ENCODE measurements at regions not wholly inside any gene's neighbourhood (a gene's known extent, or its start where the extent isn't known, plus 50 kb on each side); places are given as distances from the start of the nearest gene placed in this dataset.

DNA sequence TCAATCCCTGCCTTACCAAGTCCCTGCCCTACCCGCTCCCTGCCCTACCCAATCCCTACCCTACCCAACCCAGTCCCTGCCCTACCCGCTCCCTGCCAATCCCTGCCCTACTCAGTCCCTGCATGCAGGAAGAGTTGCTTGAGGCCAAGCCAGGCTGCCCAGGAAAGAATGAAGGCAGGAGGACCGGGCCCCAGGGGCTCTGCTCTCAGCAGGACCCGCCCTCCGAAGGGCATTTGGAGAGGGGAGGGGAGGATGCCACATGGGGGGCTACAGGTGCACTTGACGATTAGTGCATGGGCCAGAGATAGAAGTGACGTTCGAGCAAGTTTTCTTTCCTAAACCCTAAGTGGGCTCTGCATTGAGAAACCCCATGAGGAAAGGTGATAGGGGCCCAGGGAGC lies 581.2 kb downstream of the TBC1D22A start (continued):
- TF ChIP-seq ZNF747 (CRISPR knock-in tag; IDR thresholded peaks at IDR 0.05; ENCODE audit: borderline replicate concordance) (no peak), ZNF367 (CRISPR knock-in tag; IDR thresholded peaks at IDR 0.05; ENCODE audit: borderline replicate concordance) (no peak)
- TF ChIP-seq, protein P1, sequence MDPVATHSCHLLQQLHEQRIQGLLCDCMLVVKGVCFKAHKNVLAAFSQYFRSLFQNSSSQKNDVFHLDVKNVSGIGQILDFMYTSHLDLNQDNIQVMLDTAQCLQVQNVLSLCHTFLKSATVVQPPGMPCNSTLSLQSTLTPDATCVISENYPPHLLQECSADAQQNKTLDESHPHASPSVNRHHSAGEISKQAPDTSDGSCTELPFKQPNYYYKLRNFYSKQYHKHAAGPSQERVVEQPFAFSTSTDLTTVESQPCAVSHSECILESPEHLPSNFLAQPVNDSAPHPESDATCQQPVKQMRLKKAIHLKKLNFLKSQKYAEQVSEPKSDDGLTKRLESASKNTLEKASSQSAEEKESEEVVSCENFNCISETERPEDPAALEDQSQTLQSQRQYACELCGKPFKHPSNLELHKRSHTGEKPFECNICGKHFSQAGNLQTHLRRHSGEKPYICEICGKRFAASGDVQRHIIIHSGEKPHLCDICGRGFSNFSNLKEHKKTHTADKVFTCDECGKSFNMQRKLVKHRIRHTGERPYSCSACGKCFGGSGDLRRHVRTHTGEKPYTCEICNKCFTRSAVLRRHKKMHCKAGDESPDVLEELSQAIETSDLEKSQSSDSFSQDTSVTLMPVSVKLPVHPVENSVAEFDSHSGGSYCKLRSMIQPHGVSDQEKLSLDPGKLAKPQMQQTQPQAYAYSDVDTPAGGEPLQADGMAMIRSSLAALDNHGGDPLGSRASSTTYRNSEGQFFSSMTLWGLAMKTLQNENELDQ (CRISPR knock-in tag; IDR thresholded peaks at IDR 0.05; ENCODE audit: borderline replicate concordance): no peak

DNA sequence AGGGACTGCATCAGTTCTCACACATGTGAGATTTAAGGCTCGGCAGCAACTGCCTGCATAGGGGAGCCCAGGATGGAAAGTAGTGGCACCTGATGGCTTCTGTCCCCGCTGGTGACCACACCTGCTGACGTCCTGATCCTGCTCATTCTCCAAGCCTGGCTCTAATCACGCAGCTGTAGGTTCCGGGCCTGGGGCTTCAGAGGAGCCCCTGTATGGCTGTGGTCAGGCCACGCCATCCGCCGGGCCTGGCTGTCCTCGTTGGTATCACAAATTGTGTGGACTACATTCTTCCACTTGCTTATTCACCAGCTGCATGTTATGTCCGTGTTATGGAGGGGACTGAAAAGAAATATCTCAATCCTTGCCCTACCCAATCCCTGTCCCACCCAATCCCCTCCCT lies 580.0 kb downstream of the TBC1D22A start:
- intact Hi-C loops (cut with micrococcal nuclease; ENCODE audit: unreplicated experiment): no loop called here
- ChIA-PET CTCF (ENCODE audit: low intra/inter-chr PET ratio, low total read pairs) (no interaction called here), POLR2A (no interaction called here)
- Histone ChIP-seq H3K4me1 (ENCODE audit: insufficient read depth, low read length) (no peaks in the 10 kb centered on the region), H3K79me2 (ENCODE audit: insufficient read depth, low read length) (no peaks in the 10 kb centered on the region), H3K9me3 (ENCODE audit: low read length) (no peaks in the 10 kb centered on the region), H3K4me3 (replicated peaks in 1 of 3; ENCODE audit: insufficient read depth in 1 of 3, low read depth in 2 of 3, low read length in 3 of 3) (no peak overlapping the region), H3K9ac (ENCODE audit: insufficient read depth, low read depth, low read length) (no peak overlapping the region), H3K27ac (ENCODE audit: extremely low read length, insufficient read depth, low read length) (no peak overlapping the region), H3K36me3 (replicated peaks in 1 of 2; ENCODE audit: control insufficient read depth in 1 of 2, insufficient read depth in 2 of 2, low read length in 2 of 2) (no peaks in the 10 kb centered on the region), H2AFZ (ENCODE audit: low read length) (no peak overlapping the region), H3K27me3 (ENCODE audit: control insufficient read depth in 1 of 2, insufficient read depth in 2 of 2, low read length in 2 of 2) (peaks cover 1 to 17% of the 10 kb centered on the region in 2 experiments; a peak in 4 of 5 replicates), H4K20me1 (ENCODE audit: insufficient read depth, low read length) (no peaks in the 10 kb centered on the region), H3K4me2 (ENCODE audit: low read depth, low read length) (no peak overlapping the region)
- DNase-seq (ENCODE audit: low spot score): no peak
- FAIRE-seq: no peak
- 20% methylated on average over 2 of the region's 10 CpGs for WGBS (ENCODE audit: low lambda C conversion rate)
- in situ Hi-C loops (cut with HindIII; ENCODE audit: extremely low pct_ligation_motif_present, low pct_unique_long_range_greater_than_20kb): no loop called here
- BruUV-seq (replicated peaks): no TSS peak
- TF ChIP-seq, protein P2, sequence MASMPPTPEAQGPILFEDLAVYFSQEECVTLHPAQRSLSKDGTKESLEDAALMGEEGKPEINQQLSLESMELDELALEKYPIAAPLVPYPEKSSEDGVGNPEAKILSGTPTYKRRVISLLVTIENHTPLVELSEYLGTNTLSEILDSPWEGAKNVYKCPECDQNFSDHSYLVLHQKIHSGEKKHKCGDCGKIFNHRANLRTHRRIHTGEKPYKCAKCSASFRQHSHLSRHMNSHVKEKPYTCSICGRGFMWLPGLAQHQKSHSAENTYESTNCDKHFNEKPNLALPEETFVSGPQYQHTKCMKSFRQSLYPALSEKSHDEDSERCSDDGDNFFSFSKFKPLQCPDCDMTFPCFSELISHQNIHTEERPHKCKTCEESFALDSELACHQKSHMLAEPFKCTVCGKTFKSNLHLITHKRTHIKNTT (CRISPR knock-in tag; IDR thresholded peaks at IDR 0.05): no peak
- no peak for TF ChIP-seq CBX2 (IDR thresholded peaks at IDR 0.05; ENCODE audit: low read depth, low read length)
- TF ChIP-seq CBX2 (CRISPR knock-in tag; IDR thresholded peaks at IDR 0.05; ENCODE audit: low read depth): no peak
- TF ChIP-seq ZNF24 (IDR thresholded peaks at IDR 0.05): no peak
- no peak for TF ChIP-seq SALL2 (CRISPR knock-in tag; IDR thresholded peaks at IDR 0.05)
- TF ChIP-seq, protein P3, sequence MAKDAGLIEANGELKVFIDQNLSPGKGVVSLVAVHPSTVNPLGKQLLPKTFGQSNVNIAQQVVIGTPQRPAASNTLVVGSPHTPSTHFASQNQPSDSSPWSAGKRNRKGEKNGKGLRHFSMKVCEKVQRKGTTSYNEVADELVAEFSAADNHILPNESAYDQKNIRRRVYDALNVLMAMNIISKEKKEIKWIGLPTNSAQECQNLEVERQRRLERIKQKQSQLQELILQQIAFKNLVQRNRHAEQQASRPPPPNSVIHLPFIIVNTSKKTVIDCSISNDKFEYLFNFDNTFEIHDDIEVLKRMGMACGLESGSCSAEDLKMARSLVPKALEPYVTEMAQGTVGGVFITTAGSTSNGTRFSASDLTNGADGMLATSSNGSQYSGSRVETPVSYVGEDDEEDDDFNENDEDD (CRISPR knock-in tag; IDR thresholded peaks at IDR 0.05; ENCODE audit: borderline replicate concordance): no peak
- no peak for TF ChIP-seq ZNF780A (CRISPR knock-in tag; IDR thresholded peaks at IDR 0.05)
- TF ChIP-seq, protein P4, sequence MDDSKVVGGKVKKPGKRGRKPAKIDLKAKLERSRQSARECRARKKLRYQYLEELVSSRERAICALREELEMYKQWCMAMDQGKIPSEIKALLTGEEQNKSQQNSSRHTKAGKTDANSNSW (CRISPR knock-in tag; IDR thresholded peaks at IDR 0.05; ENCODE audit: borderline replicate concordance): no peak
- no peak for TF ChIP-seq SATB2 (CRISPR knock-in tag; IDR thresholded peaks at IDR 0.05)
- TF ChIP-seq TBP (CRISPR knock-in tag; IDR thresholded peaks at IDR 0.05): no peak
- TF ChIP-seq ZFP82 (CRISPR knock-in tag; IDR thresholded peaks at IDR 0.05; ENCODE audit: borderline replicate concordance): no peak
- no peak for TF ChIP-seq MTA1 (CRISPR knock-in tag; IDR thresholded peaks at IDR 0.05; ENCODE audit: borderline replicate concordance)
- TF ChIP-seq, protein P5, sequence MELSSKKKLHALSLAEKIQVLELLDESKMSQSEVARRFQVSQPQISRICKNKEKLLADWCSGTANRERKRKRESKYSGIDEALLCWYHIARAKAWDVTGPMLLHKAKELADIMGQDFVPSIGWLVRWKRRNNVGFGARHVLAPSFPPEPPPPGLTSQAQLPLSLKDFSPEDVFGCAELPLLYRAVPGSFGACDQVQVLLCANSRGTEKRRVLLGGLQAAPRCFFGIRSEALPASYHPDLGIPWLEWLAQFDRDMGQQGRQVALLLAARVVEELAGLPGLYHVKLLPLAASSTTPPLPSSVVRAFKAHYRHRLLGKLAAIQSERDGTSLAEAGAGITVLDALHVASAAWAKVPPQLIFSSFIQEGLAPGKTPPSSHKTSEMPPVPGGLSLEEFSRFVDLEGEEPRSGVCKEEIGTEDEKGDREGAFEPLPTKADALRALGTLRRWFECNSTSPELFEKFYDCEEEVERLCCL (CRISPR knock-in tag; IDR thresholded peaks at IDR 0.05; ENCODE audit: borderline replicate concordance): no peak
- ATAC-seq: no peak

All from HepG2 (cell line).